Naive thymus-derived CD4-positive, alpha-beta T cell (primary cell): ENCODE measurements at regions not wholly inside any gene's neighbourhood (a gene's known extent, or its start where the extent isn't known, plus 50 kb on each side); places are given as distances from the start of the nearest gene placed in this dataset.
"Not testable (repeated sequence)": the region's sequence is repeated elsewhere in the genome, so short reads cannot be mapped to it uniquely, and the experiment has no call there.

Experiments used
- ATAC-seq: fragments of 150-1000 bp; cut with Tn5 transposase; 2 replicates; pipeline ENCODE4 v1.10.0; 2021; ENCODE audit warnings: mild to moderate bottlenecking, moderate library complexity
- CTCF ChIA-PET: fragments of 350-600 bp; sonication (Branson Sonifier 250); formaldehyde crosslinking; loops from one replicate; lab custom pipeline; 2021; ENCODE audit warnings: antibody characterized with exemption; lab: Charles Lee
- POLR2A ChIA-PET: fragments of 350-600 bp; sonication (Branson Sonifier 250); formaldehyde crosslinking; loops from one replicate; lab custom pipeline; 2021; ENCODE audit warnings: antibody characterized with exemption, inconsistent platforms; lab: Charles Lee
- DNase-seq, 9 donors: peaks; one replicate each; pipeline versions ENCODE4 v3.0.0 to v3.0.0-alpha.2; 2020 to 2022; ENCODE audit warnings: mixed read lengths in 1 of 9
- H3K27ac ChIP-seq: one replicate; pipeline ENCODE4 v1.7.0; 2013; ENCODE audit warnings: mild to moderate bottlenecking, low read depth, low read length, moderate library complexity
- H3K27me3 ChIP-seq, 2 donors: one replicate each; pipeline ENCODE4 v1.7.0; 2013; ENCODE audit warnings: low read length in 2 of 2, mild to moderate bottlenecking in 2 of 2, moderate library complexity in 2 of 2; ENCODE audit not compliant: control insufficient read depth in 2 of 2, insufficient read depth in 2 of 2
- H3K36me3 ChIP-seq, 3 experiments: 1 replicate in 2 of 3; 2 replicates in 1 of 3; pipeline ENCODE4 v1.7.0; 2013; ENCODE audit warnings: low read length in 3 of 3, mild to moderate bottlenecking in 3 of 3, moderate library complexity in 1 of 3; ENCODE audit not compliant: insufficient read depth in 3 of 3, control insufficient read depth in 2 of 3
- H3K4me1 ChIP-seq, 2 donors: one replicate each; pipeline ENCODE4 v1.7.0; 2013; ENCODE audit warnings: low read length in 2 of 2, mild to moderate bottlenecking in 2 of 2, moderate library complexity in 1 of 2; ENCODE audit not compliant: control insufficient read depth in 2 of 2, insufficient read depth in 2 of 2
- H3K4me3 ChIP-seq: 2 replicates; pipeline ENCODE4 v1.7.0; 2013; ENCODE audit warnings: mild to moderate bottlenecking, low read length
- H3K9me3 ChIP-seq, 3 experiments: 1 replicate in 2 of 3; 2 replicates in 1 of 3; pipeline ENCODE4 v1.7.0; 2013; ENCODE audit warnings: low read length in 3 of 3; ENCODE audit not compliant: control insufficient read depth in 2 of 3
- H3K27ac Mint-ChIP-seq, 9 donors: one replicate each; pipeline ENCODE4 v1.8.0; 2020 to 2022; ENCODE audit warnings: mixed read lengths in 9 of 9, mild to moderate bottlenecking in 8 of 9, moderate library complexity in 5 of 9, inconsistent platforms in 2 of 9
- H3K27me3 Mint-ChIP-seq, 5 donors: one replicate each; pipeline ENCODE4 v1.8.0; 2021 to 2022; ENCODE audit warnings: mixed read lengths in 5 of 5, mild to moderate bottlenecking in 1 of 5
- H3K36me3 Mint-ChIP-seq, 5 donors: one replicate each; pipeline ENCODE4 v1.8.0; 2020 to 2022; ENCODE audit warnings: mixed read lengths in 5 of 5, mild to moderate bottlenecking in 3 of 5, inconsistent platforms in 1 of 5
- H3K4me1 Mint-ChIP-seq, 7 donors: one replicate each; pipeline ENCODE4 v1.8.0; 2020 to 2022; ENCODE audit warnings: mixed read lengths in 7 of 7, mild to moderate bottlenecking in 3 of 7, inconsistent platforms in 1 of 7
- H3K4me3 Mint-ChIP-seq, 10 donors: one replicate each; pipeline ENCODE4 v1.8.0; 2020 to 2022; ENCODE audit warnings: mild to moderate bottlenecking in 10 of 10, mixed read lengths in 10 of 10, moderate library complexity in 6 of 10, inconsistent platforms in 2 of 10
- H3K9me3 Mint-ChIP-seq, 11 donors: one replicate each; pipeline ENCODE4 v1.8.0; 2020 to 2022; ENCODE audit warnings: mixed read lengths in 11 of 11, mild to moderate bottlenecking in 4 of 11, inconsistent platforms in 1 of 11, moderate library complexity in 1 of 11
- intact Hi-C, 2 donors: fragments of 100-400 bp; cut with micrococcal nuclease; formaldehyde crosslinking; loops; one replicate each; pipeline ENCODE4 v1.15.1; 2023

GRCh38 chr9:135357863-135358551 is 121.6 kb upstream of the PPP1R26 start:
- no peak for ATAC-seq
- ChIA-PET POLR2A (no interaction called here), CTCF (no interaction called here)
- no peak overlapping the region for H3K4me3 ChIP-seq
- H3K27ac ChIP-seq, result no peak overlapping the region
- Mint-ChIP-seq H3K27me3 (peaks cover 0 to 4% (median 0%) of the 10 kb centered on the region in 5 donors), H3K9me3 (peaks cover 0 to 9% (median 0%) of the 10 kb centered on the region in 11 donors), H3K4me1 (peaks cover 0 to 25% (median 0%) of the 10 kb centered on the region in 7 donors), H3K27ac (peak overlapping the region in 1 of 9 donors; percentile 25), H3K36me3 (no peaks in the 10 kb centered on the region), H3K4me3 (no peak overlapping the region)
- H3K9me3 ChIP-seq, result no peaks in the 10 kb centered on the region
- no peaks in the 10 kb centered on the region for H3K4me1 ChIP-seq
- intact Hi-C loops, result no loop called here
- H3K27me3 ChIP-seq, result no peaks in the 10 kb centered on the region
- no peaks in the 10 kb centered on the region for H3K36me3 ChIP-seq
- DNase-seq, result no peak

- DNase-seq (no peak), ATAC-seq (no peak)
- Mint-ChIP-seq H3K4me1 (peaks cover 0 to 25% (median 0%) of the 10 kb centered on the region in 7 donors), H3K27ac (peak overlapping the region in 1 of 9 donors; percentile 25), H3K27me3 (peaks cover 0 to 4% (median 0%) of the 10 kb centered on the region in 5 donors), H3K9me3 (peaks cover 0 to 9% (median 0%) of the 10 kb centered on the region in 11 donors), H3K4me3 (no peak overlapping the region), H3K36me3 (no peaks in the 10 kb centered on the region)
- H3K4me1 ChIP-seq, result no peaks in the 10 kb centered on the region
- H3K36me3 ChIP-seq, result no peaks in the 10 kb centered on the region
- H3K4me3 ChIP-seq, result no peak overlapping the region
- H3K27ac ChIP-seq, result no peak overlapping the region
- ChIA-PET POLR2A (no interaction called here), CTCF (no interaction called here)
- intact Hi-C loops, result no loop called here
- no peaks in the 10 kb centered on the region for H3K27me3 ChIP-seq
- H3K9me3 ChIP-seq, result no peaks in the 10 kb centered on the region
Measured at GRCh38 chr9:135358552-135358940, 121.0 kb upstream of the PPP1R26 start.

- H3K4me1 ChIP-seq, result no peaks in the 10 kb centered on the region
- H3K9me3 ChIP-seq, result no peaks in the 10 kb centered on the region
- intact Hi-C loops, result no loop called here
- ATAC-seq (no peak), DNase-seq (no peak)
- Mint-ChIP-seq H3K9me3 (peaks cover 0 to 9% (median 0%) of the 10 kb centered on the region in 11 donors), H3K4me1 (peaks cover 0 to 25% (median 0%) of the 10 kb centered on the region in 7 donors), H3K27ac (peak overlapping the region in 1 of 9 donors; percentile 74), H3K4me3 (peak overlapping the region in 1 of 10 donors; percentile 54), H3K27me3 (peaks cover 0 to 4% (median 0%) of the 10 kb centered on the region in 5 donors), H3K36me3 (no peaks in the 10 kb centered on the region)
- H3K27ac ChIP-seq, result no peak overlapping the region
- H3K36me3 ChIP-seq, result no peaks in the 10 kb centered on the region
- ChIA-PET POLR2A (no interaction called here), CTCF (no interaction called here)
- no peak overlapping the region for H3K4me3 ChIP-seq
- H3K27me3 ChIP-seq, result no peaks in the 10 kb centered on the region
Measured at GRCh38 chr9:135359764-135360163, 119.8 kb upstream of the PPP1R26 start.

- Histone ChIP-seq H3K27me3 (no peaks in the 10 kb centered on the region), H3K4me3 (no peak overlapping the region), H3K36me3 (no peaks in the 10 kb centered on the region), H3K27ac (no peak overlapping the region), H3K4me1 (no peaks in the 10 kb centered on the region), H3K9me3 (no peaks in the 10 kb centered on the region)
- Mint-ChIP-seq H3K9me3 (peaks cover 0 to 9% (median 0%) of the 10 kb centered on the region in 11 donors), H3K4me1 (peaks cover 0 to 25% (median 0%) of the 10 kb centered on the region in 7 donors), H3K27ac (peak overlapping the region in 1 of 9 donors; percentile 53), H3K4me3 (peak overlapping the region in 1 of 10 donors; percentile 23), H3K36me3 (no peaks in the 10 kb centered on the region), H3K27me3 (peaks cover 0 to 4% (median 0%) of the 10 kb centered on the region in 5 donors)
- ATAC-seq, result no peak
- CTCF ChIA-PET, result no interaction called here
- intact Hi-C loops, result no loop called here
- POLR2A ChIA-PET, result no interaction called here
- DNase-seq, result no peak
Measured at GRCh38 chr9:135360617-135361016, 119.0 kb upstream of the PPP1R26 start.

GRCh38 chr9:135361668-135362067 is 117.9 kb upstream of the PPP1R26 start:
- H3K36me3 ChIP-seq, POLR2A ChIA-PET: not testable (repeated sequence)

GRCh38 chr9:135363596-135363995 is 116.0 kb upstream of the PPP1R26 start:
- Histone ChIP-seq H3K4me3 (no peak overlapping the region), H3K27ac (no peak overlapping the region), H3K9me3 (no peaks in the 10 kb centered on the region), H3K36me3 (no peaks in the 10 kb centered on the region), H3K27me3 (no peaks in the 10 kb centered on the region), H3K4me1 (no peaks in the 10 kb centered on the region)
- Mint-ChIP-seq H3K4me1 (peaks cover 0 to 21% (median 0%) of the 10 kb centered on the region in 7 donors), H3K36me3 (no peaks in the 10 kb centered on the region), H3K4me3 (no peak overlapping the region), H3K27me3 (peaks cover 0 to 4% (median 0%) of the 10 kb centered on the region in 5 donors), H3K27ac (no peak overlapping the region), H3K9me3 (peaks cover 0 to 9% (median 0%) of the 10 kb centered on the region in 11 donors)
- ATAC-seq (no peak), DNase-seq (no peak)
- CTCF ChIA-PET, result no interaction called here
- POLR2A ChIA-PET, result no interaction called here
- intact Hi-C loops, result no loop called here

More at GRCh38 chr9:135361668-135362067, 117.9 kb upstream of the PPP1R26 start:
- H3K27ac Mint-ChIP-seq, H3K9me3 ChIP-seq, H3K27me3 ChIP-seq, H3K9me3 Mint-ChIP-seq, H3K4me3 ChIP-seq, H3K4me1 ChIP-seq, DNase-seq, H3K4me3 Mint-ChIP-seq, CTCF ChIA-PET, H3K27me3 Mint-ChIP-seq, intact Hi-C loops, ATAC-seq, H3K27ac ChIP-seq, H3K36me3 Mint-ChIP-seq: not testable (repeated sequence)
- peaks cover 0 to 25% (median 0%) of the 10 kb centered on the region in 7 donors for H3K4me1 Mint-ChIP-seq
